ENCODE measurements at regions not wholly inside any gene's neighbourhood (a gene's known extent, or its start where the extent isn't known, plus 50 kb on each side); places are given as distances from the start of the nearest gene placed in this dataset.
"Not testable (repeated sequence)": the region's sequence is repeated elsewhere in the genome, so short reads cannot be mapped to it uniquely, and the experiment has no call there.

DNA sequence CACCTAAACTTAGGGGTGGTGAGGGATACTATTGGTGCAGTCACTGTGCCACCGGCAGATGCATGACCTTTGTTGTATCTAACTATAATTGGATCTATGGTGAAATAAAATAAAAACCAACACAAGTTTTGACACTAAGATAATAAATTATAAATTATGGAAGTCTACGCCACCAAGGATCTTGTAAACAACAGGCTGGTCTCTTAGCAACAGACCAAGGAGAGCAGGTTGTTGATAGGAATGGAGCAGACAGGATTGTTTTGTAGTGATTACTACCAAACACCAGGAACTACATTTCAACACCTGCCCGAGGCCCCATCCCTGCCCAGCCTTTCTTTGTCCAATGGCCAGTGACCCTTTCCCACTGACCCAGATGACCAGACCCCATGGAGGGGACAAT, 1178.0 kb downstream of the VRK1 start:
- peaks cover 0 to 1% (median 0%) of the 10 kb centered on the region in 3 donors for H3K4me1 Mint-ChIP-seq

DNA sequence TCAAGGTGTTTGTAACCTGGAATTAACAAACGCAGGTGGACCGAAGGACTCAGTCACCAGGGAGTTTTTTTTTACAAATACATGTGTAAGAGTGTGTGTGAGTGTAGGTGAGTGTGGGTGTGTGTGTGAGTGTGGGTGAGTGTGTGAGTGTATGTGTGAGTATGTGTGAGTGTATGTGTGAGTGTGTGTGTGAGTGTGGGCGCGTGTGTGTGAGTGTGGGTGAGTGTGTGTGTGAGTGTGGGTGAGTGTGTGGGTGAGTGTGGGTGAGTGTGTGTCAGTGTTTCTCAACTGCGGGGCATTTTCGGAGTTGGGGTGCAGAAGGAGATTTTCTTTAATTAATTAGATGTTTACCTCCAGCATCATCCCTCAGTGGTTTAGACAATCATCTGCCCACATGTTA, 1178.8 kb downstream of the VRK1 start:
- Mint-ChIP-seq H3K27ac (no peak overlapping the region), H3K36me3 (no peaks in the 10 kb centered on the region), H3K9me3 (peaks cover 1 to 5% (median 5%) of the 10 kb centered on the region in 3 donors), H3K4me3 (peak overlapping the region in 2 of 4 donors; percentile 34 to 36), H3K4me1 (peaks cover 0 to 1% (median 0%) of the 10 kb centered on the region in 3 donors), H3K27me3 (no peaks in the 10 kb centered on the region)

More for the DNA sequence above, 1178.0 kb downstream of the VRK1 start:
- H3K9me3 Mint-ChIP-seq = peaks cover 5 to 9% (median 5%) of the 10 kb centered on the region in 3 donors
- H3K27ac Mint-ChIP-seq = no peak overlapping the region
- no peaks in the 10 kb centered on the region for H3K36me3 Mint-ChIP-seq
- peak overlapping the region in 1 of 4 donors; percentile 2 for H3K4me3 Mint-ChIP-seq
- H3K27me3 Mint-ChIP-seq = no peaks in the 10 kb centered on the region

- H3K27me3 Mint-ChIP-seq = no peaks in the 10 kb centered on the region
- H3K36me3 Mint-ChIP-seq = no peaks in the 10 kb centered on the region
- peak overlapping the region in 2 of 4 donors; percentile 44 to 81 for H3K4me3 Mint-ChIP-seq
- peak overlapping the region in 2 of 3 donors; percentile 43 to 48 for H3K27ac Mint-ChIP-seq
- peaks cover 1 to 8% (median 8%) of the 10 kb centered on the region in 3 donors for H3K9me3 Mint-ChIP-seq
- peaks cover 0 to 1% (median 0%) of the 10 kb centered on the region in 3 donors for H3K4me1 Mint-ChIP-seq
Measured at GRCh38 chr14:97976861-97977260, 1179.7 kb downstream of the VRK1 start.

DNA sequence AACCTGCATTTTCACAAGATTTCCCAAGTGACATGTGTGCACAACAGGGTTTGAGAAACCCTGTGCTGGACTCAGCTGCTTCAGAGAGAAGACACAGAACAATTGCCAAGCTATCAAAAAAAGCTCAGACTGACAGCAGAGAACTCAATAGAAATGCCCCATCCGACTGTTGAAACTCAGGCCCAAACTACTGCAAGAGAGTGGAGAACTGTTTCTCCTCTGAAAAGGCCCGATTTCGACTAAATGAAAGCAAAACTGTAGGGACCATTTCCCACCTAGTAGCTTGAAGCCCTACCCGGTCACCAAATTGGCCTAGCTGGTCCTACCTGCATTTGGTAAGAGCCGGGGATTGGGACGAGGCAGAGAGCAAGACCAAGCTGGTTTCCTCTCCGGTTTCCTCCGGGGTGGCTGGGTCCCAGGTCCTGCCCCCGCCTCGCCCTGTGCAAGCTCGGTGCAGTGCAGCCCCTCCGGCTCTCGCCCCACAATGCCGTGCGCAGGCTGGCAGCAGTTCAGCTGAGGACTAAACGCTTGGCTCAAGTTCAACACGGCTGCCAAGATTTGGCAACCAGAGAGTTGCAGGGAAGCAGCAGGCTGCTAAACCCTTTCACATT, 1180.6 kb downstream of the VRK1 start:
- H3K36me3 Mint-ChIP-seq = no peaks in the 10 kb centered on the region
- no peaks in the 10 kb centered on the region for H3K4me1 Mint-ChIP-seq
- H3K9me3 Mint-ChIP-seq = peaks cover 1 to 12% (median 8%) of the 10 kb centered on the region in 3 donors
- H3K4me3 Mint-ChIP-seq = peak overlapping the region in 2 of 4 donors; percentile 28 to 44
- no peaks in the 10 kb centered on the region for H3K27me3 Mint-ChIP-seq
- H3K27ac Mint-ChIP-seq = peak overlapping the region in 2 of 3 donors; percentile 5 to 43

- no peaks in the 10 kb centered on the region for H3K4me1 Mint-ChIP-seq
- H3K27me3 Mint-ChIP-seq = no peaks in the 10 kb centered on the region
- H3K9me3 Mint-ChIP-seq = peaks cover 1 to 17% (median 8%) of the 10 kb centered on the region in 3 donors
- no peaks in the 10 kb centered on the region for H3K36me3 Mint-ChIP-seq
- H3K4me3 Mint-ChIP-seq = peak overlapping the region in 2 of 4 donors; percentile 44 to 57
- H3K27ac Mint-ChIP-seq = peak overlapping the region in 2 of 3 donors; percentile 4 to 54
Measured at GRCh38 chr14:97978341-97978740, 1181.2 kb downstream of the VRK1 start.

GRCh38 chr14:97993508-97994019, 1196.4 kb downstream of the VRK1 start:
- H3K36me3 Mint-ChIP-seq = no peaks in the 10 kb centered on the region
- no peaks in the 10 kb centered on the region for H3K27me3 Mint-ChIP-seq
- peaks cover 2 to 9% (median 3%) of the 10 kb centered on the region in 3 donors for H3K9me3 Mint-ChIP-seq
- H3K4me3 Mint-ChIP-seq = no peak overlapping the region
- no peaks in the 10 kb centered on the region for H3K4me1 Mint-ChIP-seq
- H3K27ac Mint-ChIP-seq = no peak overlapping the region

GRCh38 chr14:97994020-97994531, 1196.9 kb downstream of the VRK1 start:
- Mint-ChIP-seq H3K9me3 (peaks cover 2 to 9% (median 2%) of the 10 kb centered on the region in 3 donors), H3K36me3 (no peaks in the 10 kb centered on the region), H3K4me1 (no peaks in the 10 kb centered on the region), H3K4me3 (no peak overlapping the region), H3K27ac (peak overlapping the region in 1 of 3 donors; percentile 30), H3K27me3 (no peaks in the 10 kb centered on the region)

DNA sequence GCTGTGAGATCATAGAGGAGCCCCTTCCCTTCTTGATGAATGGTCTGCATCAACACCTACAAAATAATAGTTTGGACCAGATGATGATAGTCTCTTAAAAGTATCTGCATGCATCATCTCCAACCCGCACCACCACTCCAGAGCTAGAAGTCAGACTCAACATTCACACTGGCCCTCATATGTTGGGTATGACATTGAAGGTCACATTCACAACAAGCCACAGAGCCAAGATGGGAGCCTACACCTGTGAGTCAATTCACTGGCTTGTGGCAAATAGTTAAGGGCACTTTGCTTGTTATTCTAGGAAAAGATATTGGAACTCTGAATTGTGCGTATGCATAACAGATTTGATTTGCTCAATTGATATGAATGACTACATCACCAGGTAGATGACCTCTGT, 1197.9 kb downstream of the VRK1 start:
- no peaks in the 10 kb centered on the region for H3K36me3 Mint-ChIP-seq
- no peak overlapping the region for H3K4me3 Mint-ChIP-seq
- H3K4me1 Mint-ChIP-seq = no peaks in the 10 kb centered on the region
- no peaks in the 10 kb centered on the region for H3K27me3 Mint-ChIP-seq
- H3K27ac Mint-ChIP-seq = no peak overlapping the region
- H3K9me3 Mint-ChIP-seq = peaks cover 2 to 9% (median 2%) of the 10 kb centered on the region in 3 donors

DNA sequence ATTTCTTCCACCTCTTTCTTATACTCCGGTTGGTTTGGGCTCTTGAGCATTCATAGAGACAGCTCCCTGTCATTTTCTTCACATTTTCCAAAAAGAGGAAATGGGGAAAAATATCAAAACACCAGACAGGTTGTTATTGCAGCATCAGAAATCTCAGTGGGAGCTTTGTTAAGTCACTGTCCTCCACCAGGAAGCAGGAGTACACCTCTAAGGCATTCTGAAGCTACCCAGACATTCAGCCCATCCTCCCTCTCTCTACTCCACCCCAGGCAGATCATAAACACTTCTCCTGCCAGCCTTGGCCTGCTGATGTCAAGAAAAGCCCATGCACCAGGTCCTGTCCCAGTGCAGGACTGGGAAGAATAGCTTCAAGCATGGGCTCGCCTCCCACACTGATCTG, 1198.3 kb downstream of the VRK1 start:
- Mint-ChIP-seq H3K9me3 (peaks cover 2 to 5% (median 2%) of the 10 kb centered on the region in 3 donors), H3K4me1 (no peaks in the 10 kb centered on the region), H3K36me3 (no peaks in the 10 kb centered on the region), H3K27ac (no peak overlapping the region), H3K4me3 (no peak overlapping the region), H3K27me3 (no peaks in the 10 kb centered on the region)

- Mint-ChIP-seq H3K4me1 (no peaks in the 10 kb centered on the region), H3K36me3 (no peaks in the 10 kb centered on the region), H3K4me3 (no peak overlapping the region), H3K9me3 (peaks cover 3 to 6% (median 5%) of the 10 kb centered on the region in 3 donors), H3K27me3 (no peaks in the 10 kb centered on the region), H3K27ac (no peak overlapping the region)
Measured at GRCh38 chr14:98006008-98006407, 1208.8 kb downstream of the VRK1 start.

DNA sequence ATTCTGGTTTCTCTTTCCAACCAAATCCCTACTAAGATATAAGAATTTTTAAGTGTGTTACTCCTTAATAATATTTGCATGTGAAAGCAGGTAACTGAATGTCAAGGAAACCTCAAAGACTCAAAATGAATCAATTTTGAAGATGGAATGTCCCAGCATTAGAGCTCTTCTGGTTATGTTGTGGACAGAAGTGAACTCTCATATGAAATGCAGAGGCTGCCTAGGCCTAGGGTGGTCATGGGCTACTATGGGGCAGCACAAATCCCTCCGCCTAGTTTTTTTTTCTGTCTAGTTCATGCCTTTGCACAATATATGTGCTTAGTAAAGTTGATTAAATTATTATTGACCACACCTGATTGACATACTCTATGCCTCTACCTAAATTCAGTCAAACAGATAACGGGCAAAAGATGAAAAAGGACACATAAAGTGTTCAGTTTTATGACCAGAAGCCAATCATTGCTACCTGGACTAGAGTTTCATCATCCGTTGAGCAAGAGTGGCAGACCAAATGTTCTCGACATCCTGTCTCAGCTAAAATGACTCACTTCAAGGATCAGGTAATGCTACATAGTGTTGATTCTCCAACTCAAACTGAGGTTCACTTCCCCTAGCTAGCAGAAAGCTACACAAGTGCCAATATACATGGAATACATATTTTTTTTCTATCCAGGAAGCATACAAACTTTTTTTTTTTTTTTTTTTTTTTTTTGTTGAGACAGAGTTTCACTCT, 1211.4 kb downstream of the VRK1 start:
- H3K27ac Mint-ChIP-seq = no peak overlapping the region
- no peak overlapping the region for H3K4me3 Mint-ChIP-seq
- H3K27me3 Mint-ChIP-seq = no peaks in the 10 kb centered on the region
- H3K36me3 Mint-ChIP-seq = no peaks in the 10 kb centered on the region
- peaks cover 0 to 3% (median 0%) of the 10 kb centered on the region in 3 donors for H3K9me3 Mint-ChIP-seq
- no peaks in the 10 kb centered on the region for H3K4me1 Mint-ChIP-seq

- not testable (repeated sequence) for H3K4me3 Mint-ChIP-seq, H3K9me3 Mint-ChIP-seq, H3K4me1 Mint-ChIP-seq, H3K27me3 Mint-ChIP-seq, H3K36me3 Mint-ChIP-seq, H3K27ac Mint-ChIP-seq
Measured at GRCh38 chr14:98009177-98009576, 1212.0 kb downstream of the VRK1 start.

GRCh38 chr14:98010784-98011183, 1213.6 kb downstream of the VRK1 start:
- Mint-ChIP-seq H3K4me1 (no peaks in the 10 kb centered on the region), H3K36me3 (no peaks in the 10 kb centered on the region), H3K4me3 (no peak overlapping the region), H3K27me3 (no peaks in the 10 kb centered on the region), H3K27ac (no peak overlapping the region), H3K9me3 (peaks cover 0 to 3% (median 0%) of the 10 kb centered on the region in 3 donors)

DNA sequence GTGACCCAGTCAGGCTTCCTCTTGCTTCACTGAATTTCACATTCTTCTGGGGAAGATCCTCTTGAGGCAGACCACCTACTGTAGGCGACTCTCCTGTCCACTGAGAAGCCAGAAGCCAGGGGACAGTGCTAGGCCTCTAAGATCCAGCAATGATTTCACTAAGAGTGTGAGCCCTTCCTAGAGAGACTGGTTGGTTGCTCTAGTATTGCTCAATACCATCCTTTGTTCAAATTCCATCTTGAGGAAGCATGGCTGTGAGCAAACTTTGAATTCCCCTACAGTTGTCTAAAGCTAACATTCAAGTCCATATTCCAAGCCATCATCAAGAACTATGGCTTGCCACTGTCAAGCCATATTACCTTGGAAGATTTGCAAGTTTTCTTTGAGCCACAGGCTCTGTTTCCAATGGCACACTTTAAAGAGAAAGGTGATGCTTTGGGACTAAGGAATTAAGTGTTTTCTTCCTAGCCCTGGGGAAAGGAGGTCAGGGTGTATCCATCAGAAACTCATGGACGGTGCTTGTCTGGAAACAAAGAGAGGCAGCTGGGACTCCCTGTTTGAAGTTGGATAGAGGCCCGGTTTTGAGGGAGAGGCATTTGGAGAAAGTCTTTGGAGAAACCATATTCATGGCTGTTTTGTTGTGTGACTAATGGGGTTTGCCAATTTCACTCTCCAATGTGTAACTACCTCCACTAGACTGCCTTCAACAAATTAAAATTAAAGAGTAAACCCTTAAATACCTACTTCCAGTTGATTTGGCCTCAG, 1217.9 kb downstream of the VRK1 start:
- peaks cover 0 to 2% (median 0%) of the 10 kb centered on the region in 3 donors for H3K4me1 Mint-ChIP-seq
- H3K27ac Mint-ChIP-seq = no peak overlapping the region

GRCh38 chr14:98015921-98016320, 1218.7 kb downstream of the VRK1 start:
- Mint-ChIP-seq H3K9me3 (peaks cover 2 to 6% (median 2%) of the 10 kb centered on the region in 3 donors), H3K4me3 (no peak overlapping the region), H3K27ac (no peak overlapping the region), H3K4me1 (peaks cover 0 to 2% (median 0%) of the 10 kb centered on the region in 3 donors), H3K36me3 (no peaks in the 10 kb centered on the region), H3K27me3 (no peaks in the 10 kb centered on the region)

More for the DNA sequence above, 1217.9 kb downstream of the VRK1 start:
- Mint-ChIP-seq H3K27me3 (no peaks in the 10 kb centered on the region), H3K36me3 (no peaks in the 10 kb centered on the region), H3K4me3 (peak overlapping the region in 1 of 4 donors; percentile 17), H3K9me3 (peaks cover under 1 to 2% (median 2%) of the 10 kb centered on the region in 3 donors)
